ENCODE measurements at regions not wholly inside any gene's neighbourhood (a gene's known extent, or its start where the extent isn't known, plus 50 kb on each side); places are given as distances from the start of the nearest gene placed in this dataset.

- no peak for DNase-seq (ENCODE audit: extremely low spot score, insufficient read length, low read depth)
- FAIRE-seq, result no peak
Observed at GRCh38 chr11:127609025-127609773, 608.6 kb upstream of the KIRREL3 start.

DNA sequence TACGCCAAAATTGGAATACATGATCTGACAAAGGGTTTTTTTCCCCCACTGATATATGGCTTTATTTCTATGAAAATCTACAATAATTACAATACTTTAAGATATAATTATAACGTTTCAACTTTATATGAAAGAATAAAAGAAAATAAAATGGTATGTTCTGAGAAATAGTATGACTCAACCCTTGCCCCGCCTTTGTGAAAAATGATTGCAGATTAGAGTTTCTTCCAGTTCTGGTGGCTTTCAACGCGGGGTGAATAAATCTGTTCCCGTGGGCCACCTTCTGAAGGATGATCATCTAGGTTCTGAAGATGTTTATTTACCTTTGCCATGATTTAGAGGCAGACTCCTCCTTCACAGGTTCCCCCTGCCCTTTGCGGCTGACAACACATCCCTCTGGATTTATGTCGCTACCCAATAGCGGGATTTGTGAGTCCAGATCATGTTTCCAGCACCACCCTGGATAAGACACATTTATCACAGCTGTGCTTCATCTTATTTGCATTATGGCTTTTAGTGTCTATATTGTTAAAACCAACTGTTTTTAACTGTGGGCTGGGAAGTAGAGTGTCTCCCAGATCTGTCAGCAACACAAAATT, 607.0 kb upstream of the KIRREL3 start:
- no peak for DNase-seq (ENCODE audit: extremely low spot score, insufficient read length, low read depth)
- no peak for FAIRE-seq

DNA sequence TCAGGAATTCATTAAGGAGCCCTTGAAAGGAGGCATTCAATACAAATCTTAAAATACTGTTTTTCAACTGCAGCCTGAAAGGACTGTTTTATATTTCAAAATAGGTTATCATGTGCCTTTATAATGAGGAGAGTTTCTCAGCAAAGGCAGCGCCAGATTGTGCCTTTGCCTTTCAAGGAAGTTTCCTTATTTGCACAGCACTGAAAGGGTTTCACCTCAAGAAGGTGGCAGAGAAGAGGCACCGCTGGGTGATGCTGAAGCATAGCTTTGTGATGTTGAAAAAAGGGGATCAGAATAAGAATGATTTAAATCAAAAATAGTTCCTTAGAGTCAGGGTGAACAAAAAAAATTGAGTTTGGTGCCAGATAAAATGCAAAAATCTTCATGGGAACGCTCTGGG, 601.0 kb upstream of the KIRREL3 start:
- FAIRE-seq (no peak), DNase-seq (ENCODE audit: extremely low spot score, insufficient read length, low read depth) (no peak)

GRCh38 chr11:127600674-127601073, 600.1 kb upstream of the KIRREL3 start:
- no peak for FAIRE-seq

GRCh38 chr11:127598476-127598875, 597.9 kb upstream of the KIRREL3 start:
- no peak for DNase-seq (ENCODE audit: extremely low spot score, insufficient read length, low read depth)
- FAIRE-seq, result no peak

More at GRCh38 chr11:127600674-127601073, 600.1 kb upstream of the KIRREL3 start:
- DNase-seq (ENCODE audit: extremely low spot score, insufficient read length, low read depth), result no peak

GRCh38 chr11:127596433-127596832, 595.9 kb upstream of the KIRREL3 start:
- DNase-seq (ENCODE audit: extremely low spot score, insufficient read length, low read depth) (no peak), FAIRE-seq (no peak)

DNA sequence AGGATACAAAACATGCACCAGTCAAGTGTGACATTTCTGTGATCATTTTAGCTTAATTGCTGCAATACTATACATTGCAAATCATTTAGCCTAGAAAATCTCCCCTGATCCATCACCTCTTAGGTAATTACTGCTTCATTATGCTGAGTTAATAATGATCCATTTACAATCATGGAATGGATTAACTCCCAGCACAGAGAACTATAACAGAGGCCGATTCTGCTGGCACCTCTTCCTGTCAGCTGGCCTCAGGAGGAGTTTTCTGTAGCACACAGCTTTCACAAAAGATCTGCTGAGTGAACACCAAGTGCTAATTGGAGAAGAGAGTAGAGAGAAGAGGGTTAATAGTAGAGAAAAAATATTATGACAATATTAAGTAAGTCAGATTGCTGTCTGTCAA, 591.8 kb upstream of the KIRREL3 start:
- FAIRE-seq (no peak), DNase-seq (ENCODE audit: extremely low spot score, insufficient read length, low read depth) (no peak)

DNA sequence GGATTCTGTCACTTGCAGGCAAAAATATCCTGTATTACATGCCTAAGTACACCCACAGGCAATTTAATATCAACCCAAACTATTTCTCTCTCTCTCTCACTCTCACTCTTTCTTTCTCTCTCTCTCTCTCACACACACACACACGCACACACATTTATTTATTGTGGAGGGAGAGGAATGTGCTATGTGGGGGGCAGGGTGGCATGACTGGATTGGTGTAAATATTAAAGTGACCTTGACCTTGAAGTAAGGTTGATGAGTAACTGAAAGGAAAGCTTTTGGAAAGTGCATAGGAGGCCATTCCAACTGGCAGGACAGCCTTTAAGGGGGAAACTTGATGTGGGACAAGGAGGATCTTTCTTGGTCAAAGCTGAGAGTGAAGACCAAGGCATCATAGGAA, 589.7 kb upstream of the KIRREL3 start:
- DNase-seq (ENCODE audit: extremely low spot score, insufficient read length, low read depth), result no peak
- no peak for FAIRE-seq

DNA sequence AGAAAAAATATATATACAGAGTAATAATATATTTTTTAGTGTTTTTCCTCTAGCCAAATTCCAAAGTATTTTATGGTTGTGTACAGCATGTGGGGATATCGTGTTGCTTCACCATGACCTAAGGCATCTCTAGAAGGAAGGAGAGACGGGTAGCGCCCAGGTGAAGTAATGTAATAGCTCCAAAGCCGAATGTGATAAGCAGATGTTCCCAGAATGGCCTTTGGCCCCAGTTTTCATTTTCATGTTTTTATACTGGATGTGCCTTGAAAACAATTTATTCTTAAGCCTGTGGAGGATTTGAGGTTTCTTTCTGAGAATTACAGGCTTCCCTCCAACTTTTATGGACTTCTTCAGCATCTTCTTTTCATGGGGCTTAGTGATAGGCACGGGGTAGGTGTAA, 587.9 kb upstream of the KIRREL3 start:
- no peak for DNase-seq (ENCODE audit: extremely low spot score, insufficient read length, low read depth)
- FAIRE-seq, result no peak

GRCh38 chr11:127587511-127587910, 586.9 kb upstream of the KIRREL3 start:
- DNase-seq (ENCODE audit: extremely low spot score, insufficient read length, low read depth), result no peak
- no peak for FAIRE-seq

- DNase-seq (ENCODE audit: extremely low spot score, insufficient read length, low read depth) (no peak), FAIRE-seq (no peak)
Observed at GRCh38 chr11:127576210-127576609, 575.6 kb upstream of the KIRREL3 start.

- no peak for DNase-seq (ENCODE audit: extremely low spot score, insufficient read length, low read depth)
- no peak for FAIRE-seq
Observed at GRCh38 chr11:127574478-127574877, 573.9 kb upstream of the KIRREL3 start.

DNA sequence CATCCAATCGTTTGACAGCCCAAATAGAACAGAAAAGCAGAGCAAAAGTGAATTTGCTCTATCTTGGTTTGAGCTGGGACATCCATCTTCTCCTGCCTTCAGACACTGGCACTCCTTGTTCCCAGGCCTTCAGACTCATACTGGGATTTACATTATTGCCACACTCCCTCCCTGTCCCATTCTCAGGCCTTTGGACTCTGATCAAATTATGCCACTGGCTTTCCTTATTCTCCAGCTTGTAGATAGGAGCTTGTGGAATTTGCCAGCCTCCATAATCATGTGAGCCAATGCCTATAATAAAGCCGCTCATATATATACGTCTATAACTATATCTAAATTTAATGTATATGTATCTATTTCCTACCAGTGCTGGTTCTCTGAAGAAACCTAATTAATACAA, 568.3 kb upstream of the KIRREL3 start:
- FAIRE-seq, result no peak
- DNase-seq (ENCODE audit: extremely low spot score, insufficient read length, low read depth), result no peak

- FAIRE-seq (no peak), DNase-seq (ENCODE audit: extremely low spot score, insufficient read length, low read depth) (no peak)
Observed at GRCh38 chr11:127567237-127567932, 566.8 kb upstream of the KIRREL3 start.

GRCh38 chr11:127564810-127565209, 564.2 kb upstream of the KIRREL3 start:
- FAIRE-seq (no peak), DNase-seq (ENCODE audit: extremely low spot score, insufficient read length, low read depth) (no peak)

DNA sequence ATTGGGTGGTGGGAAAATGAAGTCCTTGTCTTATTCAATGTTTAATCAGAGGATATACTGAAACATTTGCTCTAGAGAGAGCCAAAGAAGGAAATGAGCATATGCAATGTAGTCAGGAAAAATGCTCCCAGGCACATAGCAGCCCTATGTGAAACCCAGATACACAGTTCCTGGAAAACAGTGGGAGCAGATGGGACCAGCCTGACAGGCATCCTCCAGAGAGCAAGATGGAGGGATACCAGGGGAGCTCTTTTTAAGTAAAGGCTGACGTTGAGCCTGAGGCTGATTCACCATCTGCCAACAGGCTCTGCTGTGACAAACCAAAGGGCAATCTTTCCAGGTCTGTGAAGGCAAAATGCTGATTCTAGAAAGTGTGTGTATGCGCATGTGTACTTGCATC, 559.4 kb upstream of the KIRREL3 start:
- no peak for DNase-seq (ENCODE audit: extremely low spot score, insufficient read length, low read depth)
- no peak for FAIRE-seq

DNA sequence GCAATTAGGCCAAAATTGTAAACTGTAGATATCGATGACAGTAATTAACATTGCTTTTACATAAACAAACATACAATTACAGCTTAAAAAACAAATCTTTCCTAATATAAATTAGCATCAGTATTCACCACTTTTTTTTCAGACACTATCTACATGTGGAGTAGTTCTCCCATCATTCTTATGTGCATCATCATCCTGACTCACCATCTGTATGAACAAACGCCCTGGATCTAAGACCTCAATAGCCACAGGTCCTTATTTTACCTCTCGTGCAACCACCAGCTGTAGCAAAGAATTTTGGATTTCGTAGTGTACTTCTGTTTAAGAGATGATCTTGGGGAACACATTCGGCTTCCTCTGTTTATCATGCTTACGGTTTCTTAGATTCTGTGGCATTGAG, 551.9 kb upstream of the KIRREL3 start:
- FAIRE-seq (no peak), DNase-seq (ENCODE audit: extremely low spot score, insufficient read length, low read depth) (no peak)

GRCh38 chr11:127531167-127531566, 530.6 kb upstream of the KIRREL3 start:
- DNase-seq (ENCODE audit: extremely low spot score, insufficient read length, low read depth) (no peak), FAIRE-seq (peak; percentile 41)

DNA sequence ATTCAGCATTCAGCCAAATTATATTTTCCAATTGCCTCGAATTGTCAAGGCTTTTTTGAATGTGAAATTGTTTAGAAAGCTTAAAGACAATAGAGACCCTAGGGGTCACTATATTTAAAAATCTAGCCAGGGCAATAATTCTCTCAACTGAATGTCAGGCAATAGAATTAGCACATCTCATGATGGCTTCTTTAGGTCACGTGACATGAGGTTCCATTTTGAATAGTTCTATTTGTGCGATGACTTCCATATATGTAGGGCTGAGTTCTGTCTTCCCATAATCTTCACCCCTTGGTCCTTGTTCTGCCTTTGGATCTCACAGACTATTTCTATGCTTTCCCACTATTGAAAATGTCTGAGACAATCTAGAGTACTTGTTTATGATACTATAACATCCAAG, 527.7 kb upstream of the KIRREL3 start:
- FAIRE-seq, result no peak
- DNase-seq (ENCODE audit: extremely low spot score, insufficient read length, low read depth), result no peak

DNA sequence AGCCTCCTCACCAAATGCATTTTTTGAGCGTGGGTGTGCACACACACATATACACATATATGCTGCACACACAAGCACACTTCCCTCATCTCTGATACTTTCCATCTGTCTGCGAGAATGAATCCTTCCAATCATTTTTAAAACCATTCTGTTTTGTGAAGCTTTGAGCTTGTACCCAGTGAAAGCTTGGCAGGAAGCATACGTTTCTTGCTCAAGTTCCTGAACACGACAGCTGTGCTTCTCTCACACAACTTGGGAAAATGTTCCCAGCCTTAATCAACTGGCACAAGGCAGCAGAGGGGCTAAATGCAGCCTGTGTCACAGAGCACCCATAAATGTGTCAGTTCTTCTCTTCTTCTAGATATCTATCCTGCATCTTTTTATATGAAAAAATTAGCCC, 524.0 kb upstream of the KIRREL3 start:
- FAIRE-seq (no peak), DNase-seq (ENCODE audit: extremely low spot score, insufficient read length, low read depth) (no peak)

GRCh38 chr11:127521413-127521812, 520.8 kb upstream of the KIRREL3 start:
- FAIRE-seq (no peak), DNase-seq (ENCODE audit: extremely low spot score, insufficient read length, low read depth) (no peak)

Data from GM18507 (cell line).